ENCODE measurements at regions not wholly inside any gene's neighbourhood (a gene's known extent, or its start where the extent isn't known, plus 50 kb on each side); places are given as distances from the start of the nearest gene placed in this dataset.

- Histone ChIP-seq H3K27ac (ENCODE audit: low read depth, low read length) (no peak overlapping the region), H3K36me3 (ENCODE audit: control insufficient read depth in 3 of 3, insufficient read depth in 3 of 3, low read length in 3 of 3) (no peaks in the 10 kb centered on the region), H3K9ac (ENCODE audit: low read depth in 1 of 3, low read length in 3 of 3) (no peak overlapping the region), H3K4me3 (ENCODE audit: low read length in 3 of 3) (no peak overlapping the region), H3K4me1 (ENCODE audit: control insufficient read depth in 3 of 3, insufficient read depth in 3 of 3, low read length in 3 of 3) (no peaks in the 10 kb centered on the region), H3K27me3 (ENCODE audit: control insufficient read depth in 3 of 3, insufficient read depth in 3 of 3, low read length in 3 of 3) (no peaks in the 10 kb centered on the region), H3K9me3 (ENCODE audit: control insufficient read depth in 3 of 3, low read length in 3 of 3) (no peaks in the 10 kb centered on the region)
Observed at GRCh38 chr21:27275294-27275927, 308.5 kb upstream of the ADAMTS5 start.

GRCh38 chr21:27269644-27270043 lies 302.8 kb upstream of the ADAMTS5 start:
- no peaks in the 10 kb centered on the region for H3K36me3 ChIP-seq (ENCODE audit: control insufficient read depth in 3 of 3, insufficient read depth in 3 of 3, low read length in 3 of 3)
- H3K27ac ChIP-seq (ENCODE audit: low read depth, low read length) = no peak overlapping the region
- H3K4me1 ChIP-seq (ENCODE audit: control insufficient read depth in 3 of 3, insufficient read depth in 3 of 3, low read length in 3 of 3) = no peaks in the 10 kb centered on the region
- H3K9me3 ChIP-seq (ENCODE audit: control insufficient read depth in 3 of 3, low read length in 3 of 3) = no peaks in the 10 kb centered on the region
- no peaks in the 10 kb centered on the region for H3K27me3 ChIP-seq (ENCODE audit: control insufficient read depth in 3 of 3, insufficient read depth in 3 of 3, low read length in 3 of 3)
- no peak overlapping the region for H3K4me3 ChIP-seq (ENCODE audit: low read length in 3 of 3)
- H3K9ac ChIP-seq (ENCODE audit: low read depth in 1 of 3, low read length in 3 of 3) = no peak overlapping the region

- Histone ChIP-seq H3K27ac (ENCODE audit: low read depth, low read length) (no peak overlapping the region), H3K9ac (ENCODE audit: low read depth in 1 of 3, low read length in 3 of 3) (no peak overlapping the region), H3K4me3 (ENCODE audit: low read length in 3 of 3) (no peak overlapping the region)
Observed at GRCh38 chr21:27268290-27268689, 301.4 kb upstream of the ADAMTS5 start.

DNA sequence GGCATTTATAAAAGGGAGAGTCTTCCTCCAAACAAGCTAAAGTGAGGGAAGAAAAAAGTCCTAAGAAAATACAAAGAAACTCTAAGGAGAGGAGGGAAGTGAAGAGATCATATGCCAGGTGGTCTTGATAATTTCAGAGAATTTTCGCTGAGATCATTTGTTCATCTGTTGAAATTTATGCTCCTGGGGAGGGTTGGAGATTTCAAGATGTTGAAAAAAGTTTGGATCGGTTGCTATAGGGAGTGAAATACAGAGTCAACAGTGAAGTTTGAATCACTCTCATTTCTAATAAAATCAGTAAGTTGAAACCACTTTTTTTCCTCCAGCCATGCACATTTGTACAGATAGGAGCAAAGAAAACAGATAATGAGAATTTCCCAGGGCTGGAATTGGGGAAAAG lies 299.1 kb upstream of the ADAMTS5 start:
- H3K9me3 ChIP-seq (ENCODE audit: control insufficient read depth in 3 of 3, low read length in 3 of 3) = peaks cover 0 to 2% (median 0%) of the 10 kb centered on the region in 3 donors
- no peaks in the 10 kb centered on the region for H3K4me1 ChIP-seq (ENCODE audit: control insufficient read depth in 3 of 3, insufficient read depth in 3 of 3, low read length in 3 of 3)
- no peak overlapping the region for H3K4me3 ChIP-seq (ENCODE audit: low read length in 3 of 3)
- H3K36me3 ChIP-seq (ENCODE audit: control insufficient read depth in 3 of 3, insufficient read depth in 3 of 3, low read length in 3 of 3) = no peaks in the 10 kb centered on the region
- H3K27me3 ChIP-seq (ENCODE audit: control insufficient read depth in 3 of 3, insufficient read depth in 3 of 3, low read length in 3 of 3) = no peaks in the 10 kb centered on the region
- no peak overlapping the region for H3K27ac ChIP-seq (ENCODE audit: low read depth, low read length)
- H3K9ac ChIP-seq (ENCODE audit: low read depth in 1 of 3, low read length in 3 of 3) = no peak overlapping the region

More at GRCh38 chr21:27268290-27268689, 301.4 kb upstream of the ADAMTS5 start:
- H3K9me3 ChIP-seq (ENCODE audit: control insufficient read depth in 3 of 3, low read length in 3 of 3) = no peaks in the 10 kb centered on the region
- H3K4me1 ChIP-seq (ENCODE audit: control insufficient read depth in 3 of 3, insufficient read depth in 3 of 3, low read length in 3 of 3) = no peaks in the 10 kb centered on the region
- no peaks in the 10 kb centered on the region for H3K27me3 ChIP-seq (ENCODE audit: control insufficient read depth in 3 of 3, insufficient read depth in 3 of 3, low read length in 3 of 3)
- no peaks in the 10 kb centered on the region for H3K36me3 ChIP-seq (ENCODE audit: control insufficient read depth in 3 of 3, insufficient read depth in 3 of 3, low read length in 3 of 3)

DNA sequence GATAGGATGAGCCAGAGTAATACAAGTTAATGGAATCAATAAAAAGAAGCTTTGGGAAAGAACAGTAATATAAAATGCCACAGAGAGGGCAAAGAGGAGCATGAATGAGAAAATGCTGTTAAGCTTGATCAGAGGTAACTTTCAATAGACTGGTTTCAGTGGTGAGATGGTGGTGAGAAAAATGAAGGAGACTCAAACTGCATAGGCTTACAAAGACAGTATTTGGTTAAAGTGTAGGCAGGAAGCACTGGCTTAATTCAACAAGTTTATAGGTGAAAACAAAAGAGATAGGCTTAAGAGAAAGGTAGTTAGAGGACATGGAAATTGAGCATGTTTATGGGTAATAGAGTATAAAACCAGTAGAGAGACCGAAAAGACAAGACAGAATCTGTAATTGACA lies 298.6 kb upstream of the ADAMTS5 start:
- no peaks in the 10 kb centered on the region for H3K36me3 ChIP-seq (ENCODE audit: control insufficient read depth in 3 of 3, insufficient read depth in 3 of 3, low read length in 3 of 3)
- H3K4me3 ChIP-seq (ENCODE audit: low read length in 3 of 3) = no peak overlapping the region
- H3K9ac ChIP-seq (ENCODE audit: low read depth in 1 of 3, low read length in 3 of 3) = no peak overlapping the region
- no peak overlapping the region for H3K27ac ChIP-seq (ENCODE audit: low read depth, low read length)
- no peaks in the 10 kb centered on the region for H3K27me3 ChIP-seq (ENCODE audit: control insufficient read depth in 3 of 3, insufficient read depth in 3 of 3, low read length in 3 of 3)
- H3K4me1 ChIP-seq (ENCODE audit: control insufficient read depth in 3 of 3, insufficient read depth in 3 of 3, low read length in 3 of 3) = no peaks in the 10 kb centered on the region
- peaks cover 0 to 2% (median 0%) of the 10 kb centered on the region in 3 donors for H3K9me3 ChIP-seq (ENCODE audit: control insufficient read depth in 3 of 3, low read length in 3 of 3)

GRCh38 chr21:27261676-27262075 lies 294.8 kb upstream of the ADAMTS5 start:
- Histone ChIP-seq H3K27ac (ENCODE audit: low read depth, low read length) (no peak overlapping the region), H3K9ac (ENCODE audit: low read depth in 1 of 3, low read length in 3 of 3) (no peak overlapping the region), H3K9me3 (ENCODE audit: control insufficient read depth in 3 of 3, low read length in 3 of 3) (peaks cover 0 to 2% (median 0%) of the 10 kb centered on the region in 3 donors), H3K4me3 (ENCODE audit: low read length in 3 of 3) (no peak overlapping the region), H3K36me3 (ENCODE audit: control insufficient read depth in 3 of 3, insufficient read depth in 3 of 3, low read length in 3 of 3) (no peaks in the 10 kb centered on the region), H3K4me1 (ENCODE audit: control insufficient read depth in 3 of 3, insufficient read depth in 3 of 3, low read length in 3 of 3) (no peaks in the 10 kb centered on the region), H3K27me3 (ENCODE audit: control insufficient read depth in 3 of 3, insufficient read depth in 3 of 3, low read length in 3 of 3) (no peaks in the 10 kb centered on the region)

DNA sequence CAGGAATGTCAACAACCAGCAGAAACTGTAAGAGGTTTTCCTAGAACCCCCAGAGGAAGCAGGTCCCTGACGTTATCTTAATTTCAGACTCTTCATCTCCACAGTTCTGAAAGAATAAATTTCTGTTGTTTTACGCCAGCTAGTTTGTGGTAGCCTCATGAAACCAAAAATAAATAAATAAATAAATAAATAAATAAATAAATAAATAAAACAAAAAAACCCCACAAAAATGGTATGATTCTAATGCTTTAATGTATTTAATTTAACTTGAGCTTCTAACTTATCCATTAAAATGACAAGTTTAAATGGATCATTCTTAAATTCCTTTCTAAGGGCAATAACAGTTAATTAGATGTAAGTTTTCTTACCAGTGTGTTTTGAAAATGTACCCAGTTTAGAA lies 293.8 kb upstream of the ADAMTS5 start:
- H3K27me3 ChIP-seq (ENCODE audit: control insufficient read depth in 3 of 3, insufficient read depth in 3 of 3, low read length in 3 of 3) = no peaks in the 10 kb centered on the region
- no peak overlapping the region for H3K4me3 ChIP-seq (ENCODE audit: low read length in 3 of 3)
- no peak overlapping the region for H3K9ac ChIP-seq (ENCODE audit: low read depth in 1 of 3, low read length in 3 of 3)
- H3K4me1 ChIP-seq (ENCODE audit: control insufficient read depth in 3 of 3, insufficient read depth in 3 of 3, low read length in 3 of 3) = no peaks in the 10 kb centered on the region
- H3K36me3 ChIP-seq (ENCODE audit: control insufficient read depth in 3 of 3, insufficient read depth in 3 of 3, low read length in 3 of 3) = no peaks in the 10 kb centered on the region
- peaks cover 0 to 2% (median 0%) of the 10 kb centered on the region in 3 donors for H3K9me3 ChIP-seq (ENCODE audit: control insufficient read depth in 3 of 3, low read length in 3 of 3)
- H3K27ac ChIP-seq (ENCODE audit: low read depth, low read length) = no peak overlapping the region

- Histone ChIP-seq H3K9me3 (ENCODE audit: control insufficient read depth in 3 of 3, low read length in 3 of 3) (peaks cover 0 to 2% (median 0%) of the 10 kb centered on the region in 3 donors), H3K27ac (ENCODE audit: low read depth, low read length) (no peak overlapping the region), H3K36me3 (ENCODE audit: control insufficient read depth in 3 of 3, insufficient read depth in 3 of 3, low read length in 3 of 3) (no peaks in the 10 kb centered on the region), H3K4me3 (ENCODE audit: low read length in 3 of 3) (no peak overlapping the region), H3K4me1 (ENCODE audit: control insufficient read depth in 3 of 3, insufficient read depth in 3 of 3, low read length in 3 of 3) (no peaks in the 10 kb centered on the region), H3K9ac (ENCODE audit: low read depth in 1 of 3, low read length in 3 of 3) (no peak overlapping the region), H3K27me3 (ENCODE audit: control insufficient read depth in 3 of 3, insufficient read depth in 3 of 3, low read length in 3 of 3) (no peaks in the 10 kb centered on the region)
Observed at GRCh38 chr21:27258742-27259448, 292.0 kb upstream of the ADAMTS5 start.

DNA sequence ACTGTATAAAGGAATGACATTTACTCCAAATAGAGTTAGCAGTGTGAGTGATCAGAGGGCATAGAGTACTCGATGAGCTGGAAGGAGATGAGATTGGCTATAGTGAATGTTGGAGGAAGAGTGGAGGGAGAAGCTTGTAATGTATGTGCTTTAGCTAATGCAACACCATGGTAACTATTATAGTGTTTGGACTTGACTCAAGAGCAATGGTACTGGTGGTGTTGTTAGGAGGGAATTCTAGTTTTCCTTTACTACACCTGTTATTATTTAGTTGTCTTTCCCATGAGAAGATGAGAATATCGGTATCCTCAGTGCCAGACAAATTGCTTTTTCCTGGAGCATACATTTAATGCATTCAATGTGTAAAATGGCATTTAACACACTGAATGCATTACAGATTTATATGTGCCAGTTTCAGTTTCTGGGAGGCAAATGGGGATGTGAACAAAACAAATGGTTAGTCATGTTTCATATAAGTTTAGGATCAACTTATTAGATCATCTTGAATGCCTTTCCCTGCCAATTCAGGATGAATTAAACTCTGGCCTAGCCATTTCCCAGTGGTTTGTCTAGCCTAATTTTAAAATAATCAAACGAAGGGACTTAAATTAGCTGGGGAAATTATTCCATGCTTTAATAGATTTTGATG lies 291.1 kb upstream of the ADAMTS5 start:
- Histone ChIP-seq H3K9ac (ENCODE audit: low read depth in 1 of 3, low read length in 3 of 3) (no peak overlapping the region), H3K4me1 (ENCODE audit: control insufficient read depth in 3 of 3, insufficient read depth in 3 of 3, low read length in 3 of 3) (no peaks in the 10 kb centered on the region), H3K27me3 (ENCODE audit: control insufficient read depth in 3 of 3, insufficient read depth in 3 of 3, low read length in 3 of 3) (no peaks in the 10 kb centered on the region), H3K36me3 (ENCODE audit: control insufficient read depth in 3 of 3, insufficient read depth in 3 of 3, low read length in 3 of 3) (no peaks in the 10 kb centered on the region), H3K9me3 (ENCODE audit: control insufficient read depth in 3 of 3, low read length in 3 of 3) (peaks cover 0 to 2% (median 0%) of the 10 kb centered on the region in 3 donors), H3K27ac (ENCODE audit: low read depth, low read length) (no peak overlapping the region), H3K4me3 (ENCODE audit: low read length in 3 of 3) (no peak overlapping the region)

DNA sequence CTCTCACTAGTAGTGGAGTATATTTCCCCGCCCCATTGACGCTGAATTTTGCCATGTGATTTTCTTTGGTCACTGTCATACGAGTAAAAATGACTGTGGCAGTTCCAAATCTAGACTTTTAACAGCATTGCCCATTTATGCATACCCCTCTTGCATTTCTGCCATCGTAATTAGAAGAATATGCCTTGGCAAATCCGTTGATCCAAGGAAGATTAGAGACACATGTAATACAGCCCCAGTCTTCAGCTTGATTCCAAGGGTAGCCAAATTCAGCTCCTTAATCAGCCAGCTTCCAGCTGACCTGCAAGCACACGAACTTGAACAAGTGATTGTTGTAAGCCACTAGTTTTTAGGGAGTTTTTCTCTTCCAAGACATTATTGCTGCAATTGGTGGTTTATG lies 290.3 kb upstream of the ADAMTS5 start:
- Histone ChIP-seq H3K9me3 (ENCODE audit: control insufficient read depth in 3 of 3, low read length in 3 of 3) (peaks cover 0 to under 1% (median 0%) of the 10 kb centered on the region in 3 donors), H3K36me3 (ENCODE audit: control insufficient read depth in 3 of 3, insufficient read depth in 3 of 3, low read length in 3 of 3) (no peaks in the 10 kb centered on the region), H3K9ac (ENCODE audit: low read depth in 1 of 3, low read length in 3 of 3) (no peak overlapping the region), H3K27ac (ENCODE audit: low read depth, low read length) (no peak overlapping the region), H3K4me3 (ENCODE audit: low read length in 3 of 3) (no peak overlapping the region), H3K4me1 (ENCODE audit: control insufficient read depth in 3 of 3, insufficient read depth in 3 of 3, low read length in 3 of 3) (no peaks in the 10 kb centered on the region), H3K27me3 (ENCODE audit: control insufficient read depth in 3 of 3, insufficient read depth in 3 of 3, low read length in 3 of 3) (no peaks in the 10 kb centered on the region)

Data from skeletal muscle tissue (tissue), 3 donors.